ENCODE measurements at regions not wholly inside any gene's neighbourhood (a gene's known extent, or its start where the extent isn't known, plus 50 kb on each side); places are given as distances from the start of the nearest gene placed in this dataset.

DNA sequence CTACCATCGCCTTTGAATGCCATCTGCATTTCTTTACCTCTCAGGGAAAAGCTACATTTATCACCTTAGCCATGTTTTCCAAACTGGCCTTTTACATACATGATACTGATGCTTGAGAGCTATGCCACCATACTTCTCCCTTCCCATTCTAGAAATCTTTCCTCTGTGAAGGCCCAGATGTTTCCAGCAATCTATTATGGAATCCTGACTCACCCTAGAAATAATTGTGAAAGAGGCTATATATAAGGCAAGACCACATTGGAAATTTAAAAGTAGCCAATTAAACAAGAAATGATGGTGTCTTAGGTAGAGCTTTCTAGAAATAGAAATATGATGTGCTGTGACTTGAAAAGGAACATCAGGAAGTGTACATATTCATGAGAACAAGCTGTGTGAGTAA lies 389.7 kb downstream of the INHBA start:
- TF ChIP-seq, protein P1, sequence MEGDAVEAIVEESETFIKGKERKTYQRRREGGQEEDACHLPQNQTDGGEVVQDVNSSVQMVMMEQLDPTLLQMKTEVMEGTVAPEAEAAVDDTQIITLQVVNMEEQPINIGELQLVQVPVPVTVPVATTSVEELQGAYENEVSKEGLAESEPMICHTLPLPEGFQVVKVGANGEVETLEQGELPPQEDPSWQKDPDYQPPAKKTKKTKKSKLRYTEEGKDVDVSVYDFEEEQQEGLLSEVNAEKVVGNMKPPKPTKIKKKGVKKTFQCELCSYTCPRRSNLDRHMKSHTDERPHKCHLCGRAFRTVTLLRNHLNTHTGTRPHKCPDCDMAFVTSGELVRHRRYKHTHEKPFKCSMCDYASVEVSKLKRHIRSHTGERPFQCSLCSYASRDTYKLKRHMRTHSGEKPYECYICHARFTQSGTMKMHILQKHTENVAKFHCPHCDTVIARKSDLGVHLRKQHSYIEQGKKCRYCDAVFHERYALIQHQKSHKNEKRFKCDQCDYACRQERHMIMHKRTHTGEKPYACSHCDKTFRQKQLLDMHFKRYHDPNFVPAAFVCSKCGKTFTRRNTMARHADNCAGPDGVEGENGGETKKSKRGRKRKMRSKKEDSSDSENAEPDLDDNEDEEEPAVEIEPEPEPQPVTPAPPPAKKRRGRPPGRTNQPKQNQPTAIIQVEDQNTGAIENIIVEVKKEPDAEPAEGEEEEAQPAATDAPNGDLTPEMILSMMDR (IDR thresholded peaks at IDR 0.05; ENCODE audit: low read depth, low read length), result no peak
- peak in 1 of 2 donors; percentile 9 for DNase-seq (ENCODE audit: low read depth in 2 of 2)
- no peak overlapping the region for H3K4me3 ChIP-seq (replicated peaks in 1 of 2; ENCODE audit: low read depth in 2 of 2, low read length in 2 of 2)

DNA sequence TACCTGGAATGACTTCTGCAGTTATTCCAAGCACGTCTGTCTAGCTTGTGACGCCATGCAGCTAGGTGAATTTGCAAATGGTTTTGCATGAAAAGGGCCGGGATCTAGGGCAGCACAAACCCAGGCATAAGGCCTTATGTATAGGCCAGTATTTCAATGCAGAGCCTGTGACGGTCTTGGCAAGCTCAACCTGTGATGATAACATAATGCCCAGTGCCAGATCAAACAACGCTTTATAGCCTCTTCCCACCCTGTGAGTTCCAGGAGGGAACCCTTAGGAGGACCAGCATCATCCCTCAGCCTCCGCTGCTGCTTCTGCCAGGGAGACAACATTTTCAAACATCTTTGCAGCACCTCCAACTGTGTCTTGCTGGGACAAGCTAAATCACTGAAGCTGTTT lies 390.7 kb downstream of the INHBA start:
- TF ChIP-seq, protein P1 (IDR thresholded peaks at IDR 0.05; ENCODE audit: low read depth, low read length), result no peak
- H3K4me3 ChIP-seq (replicated peaks in 1 of 2; ENCODE audit: low read depth in 2 of 2, low read length in 2 of 2), result no peak overlapping the region
- DNase-seq (ENCODE audit: low read depth in 2 of 2), result no peak

DNA sequence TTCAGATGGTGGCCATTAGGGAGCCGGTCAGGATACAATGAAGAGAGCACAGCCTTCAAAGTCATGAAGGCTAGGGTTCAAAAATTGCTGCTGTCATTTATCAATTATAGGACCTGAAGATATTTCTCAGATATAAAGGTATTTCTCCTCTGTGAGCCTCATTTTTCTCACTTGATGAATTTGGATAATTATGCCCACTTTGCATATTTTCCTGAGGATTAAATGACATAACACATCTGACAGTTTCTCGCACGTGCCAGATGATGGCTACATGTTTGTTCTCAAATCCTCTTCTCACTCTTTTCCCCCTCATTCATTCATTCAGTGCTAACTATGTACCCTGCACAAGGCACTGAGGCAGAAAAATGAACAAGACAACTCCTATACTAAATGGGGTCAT lies 391.6 kb downstream of the INHBA start:
- H3K4me3 ChIP-seq (replicated peaks in 1 of 2; ENCODE audit: low read depth in 2 of 2, low read length in 2 of 2), result no peak overlapping the region
- TF ChIP-seq, protein P1 (IDR thresholded peaks at IDR 0.05; ENCODE audit: low read depth, low read length), result no peak
- DNase-seq (ENCODE audit: low read depth in 2 of 2), result no peak

DNA sequence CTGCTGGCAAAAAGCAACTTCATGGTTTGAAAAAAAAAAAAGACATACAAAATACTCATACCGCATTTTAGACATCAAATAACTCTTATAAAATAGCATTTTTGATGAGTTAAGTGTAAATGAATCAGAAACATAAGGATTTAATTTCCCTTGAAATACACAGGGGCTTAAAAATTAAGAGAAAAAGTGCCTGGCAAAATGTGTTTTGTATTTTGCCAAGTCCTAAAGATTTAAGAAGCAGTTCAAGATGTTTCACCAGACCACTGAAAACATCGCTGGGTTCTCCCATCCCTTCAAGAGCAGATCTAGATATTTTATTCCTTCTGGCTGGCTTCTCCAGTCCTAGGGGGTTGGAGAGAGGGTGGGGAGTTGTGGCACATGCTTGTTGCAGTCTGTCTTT lies 396.4 kb downstream of the INHBA start:
- DNase-seq (ENCODE audit: low read depth in 2 of 2), result no peak
- no peak overlapping the region for H3K4me3 ChIP-seq (replicated peaks in 1 of 2; ENCODE audit: low read depth in 2 of 2, low read length in 2 of 2)
- TF ChIP-seq, protein P1 (IDR thresholded peaks at IDR 0.05; ENCODE audit: low read depth, low read length), result no peak

DNA sequence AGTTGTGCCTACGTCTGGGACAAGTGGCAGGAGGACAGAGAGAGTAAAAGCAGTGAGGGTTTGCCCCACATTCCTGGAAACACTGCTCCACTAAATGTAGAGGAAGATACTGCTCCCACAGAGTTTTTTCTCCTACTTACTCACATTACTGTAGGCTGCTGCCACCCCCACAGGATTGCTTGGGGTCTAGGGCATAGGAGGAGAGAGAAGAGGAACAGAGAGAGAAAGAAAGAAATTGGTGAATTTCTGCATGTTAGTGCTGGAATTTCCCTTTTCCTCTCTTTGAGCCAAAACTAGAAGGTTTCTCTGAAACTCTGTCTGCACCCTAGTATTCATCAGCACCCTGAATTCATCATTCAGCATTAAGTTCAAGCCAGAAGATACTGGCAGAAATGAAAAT lies 397.9 kb downstream of the INHBA start:
- TF ChIP-seq, protein P1 (IDR thresholded peaks at IDR 0.05; ENCODE audit: low read depth, low read length), result no peak
- H3K4me3 ChIP-seq (replicated peaks in 1 of 2; ENCODE audit: low read depth in 2 of 2, low read length in 2 of 2), result no peak overlapping the region
- no peak for DNase-seq (ENCODE audit: low read depth in 2 of 2)

DNA sequence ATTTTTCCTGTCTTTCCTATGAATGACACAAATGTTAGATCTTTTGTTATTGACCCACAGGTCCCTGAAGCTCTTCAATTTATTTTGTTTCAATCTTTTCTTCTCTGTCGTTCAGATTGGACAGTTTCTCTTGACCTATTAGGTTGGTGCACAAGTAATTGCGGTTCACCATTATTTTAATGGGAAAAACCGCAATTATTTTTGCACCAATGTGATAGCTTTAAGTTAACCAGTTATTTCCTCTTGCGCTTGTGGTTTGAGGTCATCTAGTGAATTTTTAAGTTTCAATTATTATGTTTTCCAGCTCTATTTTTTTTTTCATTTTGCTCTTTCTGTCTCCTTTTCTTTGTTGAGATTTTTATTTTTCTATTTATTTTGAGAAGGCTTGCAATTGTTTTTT lies 399.2 kb downstream of the INHBA start:
- TF ChIP-seq, protein P1 (IDR thresholded peaks at IDR 0.05; ENCODE audit: low read depth, low read length), result no peak
- H3K4me3 ChIP-seq (replicated peaks in 1 of 2; ENCODE audit: low read depth in 2 of 2, low read length in 2 of 2), result no peak overlapping the region

DNA sequence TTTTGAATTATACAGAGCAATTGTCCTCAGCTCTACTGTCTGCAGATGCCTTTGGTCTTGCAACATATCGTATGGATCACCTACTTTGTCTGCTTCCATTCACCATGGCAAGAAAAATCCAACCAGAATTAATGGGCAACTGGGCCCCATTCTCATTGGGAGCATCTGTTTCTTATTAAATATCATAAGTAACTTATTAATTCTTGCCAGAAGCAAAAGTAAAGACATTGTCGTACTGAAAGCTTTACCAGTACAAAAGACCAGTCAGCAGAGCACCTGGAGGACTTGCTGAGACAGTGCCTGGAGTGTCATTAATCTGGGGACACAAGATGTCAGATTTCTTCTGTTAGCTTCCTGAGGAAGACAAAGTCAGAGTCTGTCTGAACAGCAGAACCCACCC lies 404.5 kb downstream of the INHBA start:
- TF ChIP-seq, protein P1 (IDR thresholded peaks at IDR 0.05; ENCODE audit: low read depth, low read length), result no peak
- DNase-seq (ENCODE audit: low read depth in 2 of 2), result no peak
- H3K4me3 ChIP-seq (replicated peaks in 1 of 2; ENCODE audit: low read depth in 2 of 2, low read length in 2 of 2), result no peak overlapping the region

More for the DNA sequence above, 399.2 kb downstream of the INHBA start:
- DNase-seq (ENCODE audit: low read depth in 2 of 2), result no peak

Data from cardiac fibroblast (primary cell).